ENCODE measurements at regions not wholly inside any gene's neighbourhood (a gene's known extent, or its start where the extent isn't known, plus 50 kb on each side); places are given as distances from the start of the nearest gene placed in this dataset.
A peak's percentile ranks its signal among the peaks of the same experiment; 100 is the strongest.

DNA sequence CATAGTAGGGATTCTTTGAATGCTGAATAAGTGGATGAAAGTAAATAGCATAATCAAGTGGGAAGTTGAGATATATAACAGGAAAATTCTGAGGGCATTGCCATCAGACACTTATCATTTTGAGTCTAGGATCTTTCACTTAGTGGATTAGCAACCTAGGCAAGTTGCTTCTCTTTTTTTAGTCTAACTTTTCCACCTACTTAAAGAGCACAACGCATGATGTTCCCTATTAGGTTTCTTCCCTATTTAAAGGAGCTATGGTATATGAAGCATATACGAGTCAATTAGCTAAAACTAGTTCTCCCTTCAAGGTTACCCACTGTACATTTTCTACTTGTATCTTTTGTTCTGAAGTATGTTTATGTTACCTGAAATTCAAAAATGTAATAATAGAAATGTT is 67.1 kb upstream of the HS3ST1 start:
- no peak for DNase-seq

GRCh38 chr4:11495291-11495690 is 66.6 kb upstream of the HS3ST1 start:
- DNase-seq = no peak

DNA sequence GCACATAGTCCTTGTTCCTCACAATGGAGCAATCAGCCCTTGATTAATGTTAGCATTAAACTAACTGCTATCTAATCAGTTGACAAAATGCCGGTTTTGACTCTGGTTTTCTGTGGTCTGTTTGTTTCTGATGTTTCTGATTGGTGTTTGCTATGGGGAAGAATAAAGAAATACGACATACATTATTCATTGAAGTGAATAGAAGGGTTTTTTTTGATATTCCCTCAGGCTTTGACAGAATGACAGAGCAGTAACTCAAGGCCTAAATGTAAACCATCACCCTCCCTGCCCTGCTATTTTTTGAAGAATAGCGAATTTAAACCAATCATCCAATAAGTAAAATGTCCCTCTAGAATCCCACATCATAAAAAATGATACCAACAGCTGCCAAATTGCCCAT is 65.5 kb upstream of the HS3ST1 start:
- DNase-seq = peak; percentile 47 to 52

DNA sequence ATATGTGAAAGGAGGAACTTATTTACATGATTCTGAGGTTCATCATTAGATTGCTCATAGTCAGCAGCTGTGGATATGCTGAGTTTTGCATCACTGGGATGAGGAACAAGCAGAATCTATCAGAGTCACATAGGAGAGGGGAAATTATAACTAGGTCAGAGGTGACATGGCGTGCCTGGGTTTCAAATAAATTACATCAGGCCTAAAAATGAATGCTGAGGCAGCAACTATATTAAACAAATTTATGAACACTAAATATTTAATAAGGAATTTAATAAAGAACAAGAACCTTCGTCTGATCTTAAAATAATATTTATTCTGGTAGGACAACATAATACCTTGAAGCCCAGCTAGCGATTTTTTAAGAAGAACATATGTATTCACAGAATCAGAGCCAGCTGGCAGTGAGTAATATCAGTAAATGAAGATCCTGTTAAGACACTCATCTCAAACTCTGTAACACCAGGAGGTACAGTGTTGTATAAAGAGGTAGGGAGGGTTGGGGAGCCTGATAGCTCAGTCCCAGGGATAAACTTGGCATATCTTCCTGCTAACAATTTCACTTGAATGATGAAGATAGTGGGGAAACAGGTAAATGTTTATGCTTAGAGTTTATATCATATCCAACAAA is 60.9 kb upstream of the HS3ST1 start:
- DNase-seq = no peak

GRCh38 chr4:11488657-11489452 is 60.2 kb upstream of the HS3ST1 start:
- DNase-seq = no peak

DNA sequence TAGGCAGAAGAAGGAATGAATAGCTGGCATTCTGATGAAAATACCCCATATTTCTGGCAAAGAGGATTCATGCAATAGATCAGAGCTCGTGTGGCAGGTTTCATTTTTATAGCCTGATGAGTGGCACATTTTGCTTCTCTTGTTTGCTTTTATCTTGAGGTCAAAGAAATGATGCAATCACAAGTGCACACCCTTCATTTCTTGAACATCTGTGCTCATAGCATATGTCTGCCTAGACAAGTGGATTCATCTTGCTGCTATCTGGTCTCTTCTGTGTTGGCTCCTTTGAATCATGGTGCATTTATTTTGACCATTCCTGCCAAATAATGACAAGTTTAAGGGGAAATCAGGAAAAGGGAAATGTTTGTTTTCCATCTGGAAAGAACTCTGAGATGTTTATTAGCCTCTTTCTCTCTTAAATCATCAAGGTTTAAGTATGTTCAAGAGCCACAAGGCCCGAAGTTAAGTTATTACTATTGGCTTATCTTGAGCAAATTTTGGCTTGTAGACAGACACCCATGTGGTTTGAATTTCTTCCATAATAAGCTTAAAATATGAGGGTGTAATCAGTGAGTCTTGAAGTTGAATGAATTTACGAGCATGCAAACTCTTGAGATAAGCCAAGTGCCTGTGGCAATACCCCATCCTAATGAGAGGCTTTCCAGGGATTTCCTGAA is 59.3 kb upstream of the HS3ST1 start:
- no peak for DNase-seq

DNA sequence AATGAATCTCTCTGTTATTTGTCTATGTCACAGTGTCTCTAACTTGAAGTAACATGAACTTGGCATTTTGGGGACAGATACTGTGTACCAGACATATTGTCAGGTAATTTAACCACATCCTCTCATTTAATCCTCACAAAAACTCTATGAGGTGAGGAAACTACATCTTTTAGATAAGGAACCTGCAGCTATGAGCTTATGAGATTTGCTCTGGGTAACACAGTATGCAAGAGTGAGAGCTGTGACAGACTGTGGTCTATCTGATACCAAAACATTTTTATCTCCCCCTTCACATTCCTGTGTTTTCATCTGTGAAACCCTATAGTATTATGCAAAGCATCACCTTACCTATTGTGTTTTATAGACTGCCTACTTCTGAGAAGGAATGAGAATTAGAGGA is 58.4 kb upstream of the HS3ST1 start:
- no peak for DNase-seq

DNA sequence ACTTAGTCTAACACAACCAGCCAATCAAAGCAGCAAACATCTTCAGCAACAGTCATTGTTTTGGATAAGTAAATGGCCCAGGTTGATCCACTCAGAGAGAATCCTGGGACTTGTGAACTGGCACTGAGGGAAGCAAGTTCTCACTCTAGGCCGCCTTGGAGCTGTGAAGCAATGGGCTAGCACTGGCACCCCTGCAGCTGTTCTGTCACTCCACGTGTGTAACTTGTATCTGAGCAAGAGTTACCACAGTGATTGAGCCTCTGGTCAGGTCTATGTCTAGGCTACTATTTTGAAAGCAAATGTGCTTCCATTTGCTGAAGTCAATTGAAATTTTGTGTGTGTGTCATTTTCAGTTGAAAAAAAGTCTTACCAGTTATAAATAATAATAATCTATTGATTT is 57.2 kb upstream of the HS3ST1 start:
- DNase-seq = no peak

- DNase-seq = no peak
These were observed 55.8 kb upstream of the HS3ST1 start for GRCh38 chr4:11484531-11484930.

GRCh38 chr4:11483046-11483445 is 54.4 kb upstream of the HS3ST1 start:
- no peak for DNase-seq

DNA sequence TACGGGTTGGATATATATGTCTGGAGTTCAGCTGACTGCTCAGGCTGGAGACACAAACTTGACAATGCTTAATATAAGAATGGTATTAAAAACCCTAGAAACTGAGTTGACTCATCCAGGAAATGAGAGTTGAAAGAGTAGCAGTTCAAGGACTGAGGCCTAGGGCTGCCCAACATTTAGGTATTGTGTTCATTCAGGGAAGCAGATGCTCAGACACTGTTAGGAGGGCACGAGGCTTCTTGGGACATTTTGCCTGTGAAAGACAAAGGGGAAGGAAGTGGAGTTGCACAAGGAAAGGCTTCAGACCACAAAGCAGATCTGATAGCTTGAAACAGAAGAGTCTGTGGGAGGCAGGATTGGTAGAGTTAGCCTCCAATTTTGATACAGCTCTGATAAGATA is 52.0 kb upstream of the HS3ST1 start:
- DNase-seq = no peak
